GM20000 (cell line): ENCODE measurements at regions not wholly inside any gene's neighbourhood (a gene's known extent, or its start where the extent isn't known, plus 50 kb on each side); places are given as distances from the start of the nearest gene placed in this dataset.
A peak's percentile ranks its signal among the peaks of the same experiment; 100 is the strongest.

ENCODE experiments used
- DNase-seq: peaks from one replicate; pipeline ENCODE4 v3.0.0; 2012; ENCODE audit warnings: low spot score
- CTCF ChIP-seq: IDR thresholded peaks from 2 replicates; pipeline ENCODE4 v1.5.1; 2012; ENCODE audit warnings: mild to moderate bottlenecking, control low read depth; ENCODE audit errors: extremely low read depth, missing control alignments

GRCh38 chr12:89857652-89858274, 149.1 kb upstream of the ATP2B1 start:
- no peak for TF ChIP-seq CTCF
- no peak for DNase-seq

DNA sequence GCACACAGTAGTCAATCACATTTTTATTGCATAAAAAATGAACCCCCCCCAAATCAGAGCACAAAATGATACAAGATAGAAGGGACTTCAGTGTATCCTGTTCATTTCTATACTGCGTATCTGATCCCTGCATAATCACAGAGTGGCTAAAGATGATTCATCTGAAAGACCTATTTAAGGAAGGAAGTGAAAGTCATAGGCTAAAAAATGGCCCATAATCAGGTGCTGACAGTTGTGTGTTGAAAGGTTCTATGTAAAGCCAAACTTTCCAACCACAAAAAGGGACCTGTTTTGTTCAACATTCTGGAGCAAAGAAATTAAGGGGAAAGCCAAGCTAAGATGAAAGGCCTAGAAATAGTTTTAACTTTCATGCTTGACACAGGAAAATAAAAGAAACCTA, 147.8 kb upstream of the ATP2B1 start:
- DNase-seq, result peak; percentile 52
- TF ChIP-seq CTCF, result no peak

- no peak for TF ChIP-seq CTCF
- DNase-seq, result no peak
Measured at GRCh38 chr12:89848732-89849131, 140.1 kb upstream of the ATP2B1 start.

DNA sequence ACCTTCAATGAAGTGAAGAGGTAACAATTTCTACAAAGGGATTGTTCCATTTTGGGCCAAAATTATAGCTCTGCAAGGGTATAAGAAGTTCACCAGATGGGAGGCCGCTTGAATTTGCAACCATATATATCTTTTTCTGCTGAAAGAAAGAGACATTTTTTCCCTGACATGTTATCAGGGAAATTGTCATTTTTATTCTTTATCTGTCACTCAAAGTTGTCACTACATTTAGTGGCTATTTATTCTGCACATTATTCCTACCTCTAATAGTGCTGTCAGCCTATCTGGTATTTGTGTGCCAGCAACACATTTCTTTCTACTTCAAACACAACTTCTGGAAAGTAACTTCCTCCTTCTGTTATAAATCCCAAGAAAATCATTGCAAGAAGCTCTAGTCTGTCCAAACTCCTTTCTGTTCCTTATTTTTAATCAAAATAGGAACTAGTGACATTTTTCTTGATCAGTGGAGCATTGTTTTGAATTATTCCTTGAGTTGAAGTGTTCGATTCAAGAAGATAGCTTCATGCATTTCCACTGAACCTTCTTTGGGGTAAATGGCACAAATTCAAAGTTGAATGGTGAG, 137.9 kb upstream of the ATP2B1 start:
- no peak for DNase-seq
- no peak for TF ChIP-seq CTCF

DNA sequence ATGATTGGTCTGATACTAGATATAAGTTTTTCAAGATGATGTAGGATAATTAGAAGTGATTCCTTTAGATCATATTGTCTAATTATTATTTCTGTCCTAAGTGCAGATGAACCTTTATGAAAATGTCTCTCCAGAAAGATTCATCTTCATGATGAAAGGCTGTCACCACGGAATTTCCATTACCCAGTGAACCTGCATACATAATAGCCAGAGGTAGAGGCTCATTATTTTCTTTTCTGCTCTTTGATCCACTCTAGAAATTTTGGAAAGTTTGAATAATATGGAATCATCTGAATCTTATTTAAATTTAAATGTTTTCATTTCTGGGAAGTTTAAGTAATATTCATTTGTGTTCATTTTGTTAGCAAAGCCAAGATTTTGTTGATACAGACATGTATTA, 137.1 kb upstream of the ATP2B1 start:
- no peak for DNase-seq
- no peak for TF ChIP-seq CTCF

DNA sequence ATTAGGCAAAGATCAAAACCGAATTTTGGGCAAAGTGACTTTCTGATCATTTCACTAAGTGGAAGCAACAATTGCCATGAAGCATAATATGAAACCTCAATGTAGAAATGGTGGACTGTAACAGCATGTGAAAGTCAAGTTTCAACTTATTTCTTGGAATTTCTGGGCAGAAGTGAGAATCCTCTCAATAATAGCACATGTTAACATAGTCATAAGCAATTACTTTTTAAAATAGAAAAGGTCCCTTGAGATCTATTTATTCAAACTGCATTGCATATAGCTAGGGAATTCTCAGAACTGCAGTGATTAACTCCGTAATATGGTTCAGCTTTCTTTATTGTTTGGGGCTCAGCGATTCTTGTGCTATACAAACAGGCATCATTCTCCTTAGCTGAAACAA, 136.7 kb upstream of the ATP2B1 start:
- TF ChIP-seq CTCF, result no peak
- no peak for DNase-seq

DNA sequence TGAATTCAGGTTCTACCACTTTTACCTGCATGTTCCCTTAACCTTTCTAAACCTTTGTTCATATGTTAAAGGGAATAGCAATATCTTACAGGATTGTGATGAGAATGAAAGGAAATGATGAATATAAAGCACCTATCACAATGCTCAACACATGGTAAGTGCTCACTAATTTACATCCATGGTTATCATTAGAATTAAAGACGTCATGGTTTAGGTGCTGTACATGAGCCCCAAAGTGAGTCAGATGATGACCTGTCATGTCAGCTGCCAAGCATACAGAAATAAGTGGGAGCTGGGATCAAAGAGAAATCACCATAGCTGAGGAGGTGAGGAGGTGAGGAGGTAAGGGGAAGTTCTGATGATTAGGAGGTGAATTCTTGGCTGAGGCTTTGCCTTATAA, 135.9 kb upstream of the ATP2B1 start:
- no peak for DNase-seq
- TF ChIP-seq CTCF, result no peak
